Fibroblast of lung (primary cell): ENCODE measurements at regions not wholly inside any gene's neighbourhood (a gene's known extent, or its start where the extent isn't known, plus 50 kb on each side); places are given as distances from the start of the nearest gene placed in this dataset.

Experiments
- DNase-seq, 2 donors: peaks; one replicate each; pipeline versions ENCODE4 v3.0.0 to v3.0.0-alpha.2; 2010; ENCODE audit warnings: low read depth in 2 of 2
- H2AFZ ChIP-seq: 2 replicates; pipeline ENCODE4 v1.5.1; 2012; ENCODE audit warnings: low read length, control low read depth, inconsistent platforms
- H3K27ac ChIP-seq: 2 replicates; pipeline ENCODE4 v1.5.1; 2011; ENCODE audit warnings: low read length, control low read depth; ENCODE audit not compliant: insufficient read depth
- H3K27me3 ChIP-seq: 2 replicates; pipeline ENCODE4 v1.5.1; 2011; ENCODE audit warnings: mild to moderate bottlenecking, low read length; ENCODE audit not compliant: control insufficient read depth, insufficient read depth
- H3K36me3 ChIP-seq: 2 replicates; pipeline ENCODE4 v1.5.1; 2011; ENCODE audit warnings: low read length; ENCODE audit not compliant: control insufficient read depth, insufficient read depth
- H3K4me1 ChIP-seq: 2 replicates; pipeline ENCODE4 v1.5.1; 2011; ENCODE audit warnings: low read length; ENCODE audit not compliant: control insufficient read depth, insufficient read depth; ENCODE audit errors: extremely low read depth
- H3K4me2 ChIP-seq: 2 replicates; pipeline ENCODE4 v1.5.1; 2011; ENCODE audit warnings: low read length, control low read depth; ENCODE audit not compliant: insufficient read depth; ENCODE audit errors: extremely low read depth
- H3K4me3 ChIP-seq, 4 experiments: fragments of 200-600 bp in 1 of 4; sonication (generic) in 1 of 4; replicated peaks in 1 of 4; 2 replicates each; pipeline ENCODE4 v1.5.1; 2011 to 2016; ENCODE audit warnings: low read length in 4 of 4, low read depth in 3 of 4, mild to moderate bottlenecking in 3 of 4, control low read depth in 2 of 4, inconsistent platforms in 1 of 4, mixed read lengths in 1 of 4; ENCODE audit not compliant: insufficient read depth in 1 of 4; ENCODE audit errors: control extremely low read depth in 1 of 4
- H3K79me2 ChIP-seq: 2 replicates; pipeline ENCODE4 v1.5.1; 2012; ENCODE audit warnings: mild to moderate bottlenecking, low read length, inconsistent platforms; ENCODE audit not compliant: control insufficient read depth, insufficient read depth
- H3K9ac ChIP-seq: 2 replicates; pipeline ENCODE4 v1.5.1; 2011; ENCODE audit warnings: mild to moderate bottlenecking, low read length, control low read depth; ENCODE audit not compliant: insufficient read depth
- H3K9me3 ChIP-seq: 2 replicates; pipeline ENCODE4 v1.5.1; 2012; ENCODE audit warnings: low read depth, low read length; ENCODE audit not compliant: control insufficient read depth, insufficient read depth
- H4K20me1 ChIP-seq: 2 replicates; pipeline ENCODE4 v1.5.1; 2011; ENCODE audit warnings: low read length; ENCODE audit not compliant: control insufficient read depth, insufficient read depth; ENCODE audit errors: extremely low read depth
- CTCF ChIP-seq, 2 donors: IDR thresholded peaks in 1 of 2; conservative IDR thresholded peaks in 1 of 2; 1 replicate in 1 of 2; 2 replicates in 1 of 2; pipeline ENCODE4 v1.5.1; 2011 to 2012; ENCODE audit warnings: low read length in 2 of 2, control low read depth in 1 of 2, inconsistent platforms in 1 of 2, low read depth in 1 of 2, mild to moderate bottlenecking in 1 of 2
- EZH2 ChIP-seq: IDR thresholded peaks from 2 replicates; pipeline ENCODE4 v1.5.1; 2012; ENCODE audit warnings: low read length, control low read depth, mild to moderate bottlenecking; ENCODE audit errors: missing control alignments

DNA sequence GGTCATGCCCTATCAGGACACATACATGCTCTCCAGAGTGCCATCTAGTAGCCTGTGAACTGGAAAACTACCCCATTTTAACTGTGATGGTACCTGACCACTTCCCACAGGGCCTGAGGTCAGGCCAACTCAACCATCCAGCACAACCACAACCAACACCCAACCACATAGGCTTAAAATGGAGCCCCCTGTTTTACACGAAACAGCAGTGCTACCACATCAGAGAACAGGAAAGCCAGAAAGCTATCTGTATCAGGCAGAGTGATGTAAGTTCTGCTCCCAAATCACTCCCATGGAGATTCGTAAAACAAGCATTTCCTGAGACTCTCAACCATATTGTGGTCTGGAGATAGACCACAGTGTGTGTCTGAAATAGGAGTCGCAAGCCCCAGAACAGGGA lies 1017.3 kb upstream of the EPHA6 start:
- Histone ChIP-seq H2AFZ (no peak overlapping the region), H3K4me2 (no peak overlapping the region), H3K9me3 (no peaks in the 10 kb centered on the region), H3K36me3 (no peaks in the 10 kb centered on the region), H3K79me2 (no peaks in the 10 kb centered on the region), H3K9ac (no peak overlapping the region), H3K4me1 (no peaks in the 10 kb centered on the region), H3K27ac (no peak overlapping the region), H4K20me1 (no peaks in the 10 kb centered on the region), H3K27me3 (no peaks in the 10 kb centered on the region), H3K4me3 (no peak overlapping the region)
- TF ChIP-seq EZH2, result no peak
- no peak for TF ChIP-seq CTCF (conservative IDR thresholded peaks at IDR 0.05 in 1 of 2, IDR thresholded peaks at IDR 0.05 in 1 of 2; ENCODE audit: low read depth in 1 of 2, low read length in 2 of 2)
- no peak for DNase-seq

DNA sequence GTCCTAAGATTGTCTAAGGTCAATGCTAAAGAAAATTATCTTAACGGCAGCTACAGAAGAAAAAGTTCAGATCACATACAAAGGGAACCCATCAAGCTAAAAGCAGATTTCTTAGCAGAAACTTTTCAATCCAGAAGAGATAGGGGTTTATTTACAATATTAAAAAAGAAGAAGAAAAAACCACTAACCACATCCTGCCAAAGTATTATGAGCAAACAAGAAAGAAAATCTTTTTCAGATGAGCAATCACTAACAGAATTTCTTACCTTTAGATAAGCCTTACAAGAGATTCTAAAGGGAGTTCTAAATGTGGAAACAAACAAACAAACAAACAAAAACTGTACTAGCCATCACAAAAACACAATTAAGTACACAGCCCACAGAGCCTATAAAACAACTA lies 1015.8 kb upstream of the EPHA6 start:
- DNase-seq, result no peak
- no peaks in the 10 kb centered on the region for H3K79me2 ChIP-seq
- H3K4me2 ChIP-seq, result no peak overlapping the region
- no peaks in the 10 kb centered on the region for H4K20me1 ChIP-seq
- H3K27ac ChIP-seq, result no peak overlapping the region
- TF ChIP-seq EZH2, result no peak
- TF ChIP-seq CTCF (conservative IDR thresholded peaks at IDR 0.05 in 1 of 2, IDR thresholded peaks at IDR 0.05 in 1 of 2; ENCODE audit: low read depth in 1 of 2, low read length in 2 of 2), result no peak
- H3K4me1 ChIP-seq, result no peaks in the 10 kb centered on the region
- H3K4me3 ChIP-seq, result no peak overlapping the region
- no peak overlapping the region for H3K9ac ChIP-seq
- no peaks in the 10 kb centered on the region for H3K36me3 ChIP-seq
- no peaks in the 10 kb centered on the region for H3K9me3 ChIP-seq
- no peak overlapping the region for H2AFZ ChIP-seq
- no peaks in the 10 kb centered on the region for H3K27me3 ChIP-seq

DNA sequence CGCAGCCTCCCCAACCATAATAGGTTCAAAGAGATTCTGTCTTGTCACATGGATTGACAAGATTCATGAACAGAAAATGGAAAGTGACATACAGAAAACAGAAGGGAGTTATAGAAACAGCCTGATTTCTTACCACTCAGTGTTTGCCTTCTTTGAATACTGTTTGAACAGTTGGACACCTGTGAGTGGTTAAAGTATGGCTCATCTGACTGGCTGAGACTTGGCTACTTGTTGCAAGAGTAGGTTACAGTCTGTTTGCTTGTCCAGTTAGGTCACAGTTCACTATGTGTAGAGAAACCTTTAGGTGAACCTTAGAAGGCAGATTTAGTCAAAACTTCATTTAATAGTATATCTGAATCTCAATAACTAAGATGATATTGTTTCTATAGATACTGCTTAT lies 1003.9 kb upstream of the EPHA6 start:
- H3K4me2 ChIP-seq, result no peak overlapping the region
- H3K27ac ChIP-seq, result no peak overlapping the region
- no peaks in the 10 kb centered on the region for H3K36me3 ChIP-seq
- H3K27me3 ChIP-seq, result no peaks in the 10 kb centered on the region
- H3K9me3 ChIP-seq, result no peaks in the 10 kb centered on the region
- TF ChIP-seq EZH2 (no peak), CTCF (conservative IDR thresholded peaks at IDR 0.05 in 1 of 2, IDR thresholded peaks at IDR 0.05 in 1 of 2; ENCODE audit: low read depth in 1 of 2, low read length in 2 of 2) (no peak)
- no peak overlapping the region for H3K9ac ChIP-seq
- H3K4me3 ChIP-seq, result no peak overlapping the region
- H3K79me2 ChIP-seq, result no peaks in the 10 kb centered on the region
- no peaks in the 10 kb centered on the region for H3K4me1 ChIP-seq
- no peaks in the 10 kb centered on the region for H4K20me1 ChIP-seq
- H2AFZ ChIP-seq, result no peak overlapping the region
- DNase-seq, result no peak
